CD4-positive, alpha-beta T cell (primary cell): ENCODE measurements at regions not wholly inside any gene's neighbourhood (a gene's known extent, or its start where the extent isn't known, plus 50 kb on each side); places are given as distances from the start of the nearest gene placed in this dataset.

Source experiments
- ATAC-seq: fragments of 200-7000 bp; cut with Tn5 transposase; one replicate; pipeline ENCODE4 v1.10.0; 2022; ENCODE audit warnings: mild to moderate bottlenecking; ENCODE audit not compliant: poor library complexity
- CTCF ChIA-PET: fragments of 350-600 bp; sonication (Branson Sonifier 250); formaldehyde crosslinking; loops from one replicate; lab custom pipeline; 2021; ENCODE audit warnings: antibody characterized with exemption, inconsistent platforms; lab: Charles Lee
- POLR2A ChIA-PET: fragments of 350-600 bp; sonication (Branson Sonifier 250); formaldehyde crosslinking; loops from one replicate; lab custom pipeline; 2021; ENCODE audit warnings: antibody characterized with exemption, inconsistent platforms; lab: Charles Lee
- DNase-seq, 14 experiments: peaks; one replicate each; pipeline ENCODE4 v3.0.0-alpha.2; 2013 to 2020; ENCODE audit warnings: mixed read lengths in 2 of 14
- H3K27ac ChIP-seq, 2 donors: one replicate each; pipeline versions ENCODE4 v1.5.1 to v1.7.0; 2013; ENCODE audit warnings: low read length in 2 of 2, low read depth in 1 of 2, mild to moderate bottlenecking in 1 of 2
- H3K27me3 ChIP-seq, 2 experiments: 1 replicate in 1 of 2; 2 replicates in 1 of 2; pipeline versions ENCODE4 v1.6.1 to v1.7.0; 2013; ENCODE audit warnings: low read length in 2 of 2, control low read depth in 1 of 2, mild to moderate bottlenecking in 1 of 2, moderate library complexity in 1 of 2; ENCODE audit not compliant: insufficient read depth in 2 of 2, control insufficient read depth in 1 of 2
- H3K36me3 ChIP-seq: one replicate; pipeline ENCODE4 v1.6.1; 2013; ENCODE audit warnings: low read length, control low read depth; ENCODE audit not compliant: insufficient read depth
- H3K4me1 ChIP-seq: one replicate; pipeline ENCODE4 v1.6.1; 2013; ENCODE audit warnings: low read length, control low read depth; ENCODE audit not compliant: insufficient read depth
- H3K4me3 ChIP-seq: one replicate; pipeline ENCODE4 v1.5.1; 2013; ENCODE audit warnings: mild to moderate bottlenecking, low read length, moderate library complexity
- H3K9me3 ChIP-seq, 2 experiments: 1 replicate in 1 of 2; 2 replicates in 1 of 2; pipeline versions ENCODE4 v1.6.1 to v1.7.0; 2013; ENCODE audit warnings: low read length in 2 of 2, mild to moderate bottlenecking in 2 of 2, control low read depth in 1 of 2, moderate library complexity in 1 of 2; ENCODE audit not compliant: control insufficient read depth in 1 of 2, insufficient read depth in 1 of 2
- H3K27ac Mint-ChIP-seq: one replicate; pipeline ENCODE4 v1.8.0; 2020; ENCODE audit warnings: mixed read lengths
- H3K27me3 Mint-ChIP-seq: one replicate; pipeline ENCODE4 v1.8.0; 2021; ENCODE audit warnings: mixed read lengths
- H3K36me3 Mint-ChIP-seq: one replicate; pipeline ENCODE4 v1.8.0; 2021; ENCODE audit warnings: low read depth, mixed read lengths
- H3K4me1 Mint-ChIP-seq: one replicate; pipeline ENCODE4 v1.8.0; 2021; ENCODE audit warnings: low read depth, mixed read lengths
- H3K4me3 Mint-ChIP-seq: one replicate; pipeline ENCODE4 v1.8.0; 2020; ENCODE audit warnings: mild to moderate bottlenecking, mixed read lengths
- H3K9me3 Mint-ChIP-seq: one replicate; pipeline ENCODE4 v1.8.0; 2020; ENCODE audit warnings: mixed read lengths
- CTCF ChIP-seq: fragments of 200-600 bp; IDR thresholded peaks from one replicate; pipeline ENCODE4 v1.8.0; 2022; ENCODE audit warnings: antibody characterized with exemption, mild to moderate bottlenecking
- intact Hi-C, 2 experiments: fragments of 100-400 bp; cut with DNase I in 1 of 2; cut with micrococcal nuclease in 1 of 2; formaldehyde crosslinking; loops; one replicate each; pipeline versions ENCODE4 v1.15.1 to v1.9.0; 2023 to 2025; cut with DNase I, micrococcal nuclease

- intact Hi-C loops, result no loop called here
- no peaks in the 10 kb centered on the region for H3K27me3 ChIP-seq
- H3K4me3 ChIP-seq, result no peak overlapping the region
- no peak overlapping the region for H3K27ac Mint-ChIP-seq
- H3K4me1 ChIP-seq, result no peaks in the 10 kb centered on the region
- DNase-seq (no peak), ATAC-seq (no peak)
- H3K9me3 ChIP-seq, result peaks cover 0 to 15% of the 10 kb centered on the region in 2 experiments
- H3K4me3 Mint-ChIP-seq, result no peak overlapping the region
- H3K9me3 Mint-ChIP-seq, result no peaks in the 10 kb centered on the region
- no peak for TF ChIP-seq CTCF
- no peaks in the 10 kb centered on the region for H3K4me1 Mint-ChIP-seq
- H3K27ac ChIP-seq, result no peak overlapping the region
- no peaks in the 10 kb centered on the region for H3K36me3 ChIP-seq
- no peaks in the 10 kb centered on the region for H3K27me3 Mint-ChIP-seq
- ChIA-PET CTCF (no interaction called here), POLR2A (no interaction called here)
- H3K36me3 Mint-ChIP-seq, result no peaks in the 10 kb centered on the region
These were observed 893.7 kb downstream of the UQCRFS1 start for GRCh38 chr19:28319227-28319626.

- no peaks in the 10 kb centered on the region for H3K9me3 Mint-ChIP-seq
- Histone ChIP-seq H3K36me3 (no peaks in the 10 kb centered on the region), H3K4me1 (no peaks in the 10 kb centered on the region), H3K27ac (no peak overlapping the region), H3K9me3 (peaks cover 0 to 17% of the 10 kb centered on the region in 2 experiments), H3K4me3 (no peak overlapping the region), H3K27me3 (no peaks in the 10 kb centered on the region)
- DNase-seq (no peak), ATAC-seq (no peak)
- no peaks in the 10 kb centered on the region for H3K36me3 Mint-ChIP-seq
- no peaks in the 10 kb centered on the region for H3K4me1 Mint-ChIP-seq
- TF ChIP-seq CTCF, result no peak
- intact Hi-C loops, result no loop called here
- no peaks in the 10 kb centered on the region for H3K27me3 Mint-ChIP-seq
- H3K4me3 Mint-ChIP-seq, result no peak overlapping the region
- CTCF ChIA-PET, result no interaction called here
- POLR2A ChIA-PET, result no interaction called here
- no peak overlapping the region for H3K27ac Mint-ChIP-seq
These were observed 894.3 kb downstream of the UQCRFS1 start for GRCh38 chr19:28318469-28319179.

GRCh38 chr19:28316464-28316863, 896.5 kb downstream of the UQCRFS1 start:
- Histone ChIP-seq H3K27ac (no peak overlapping the region), H3K4me1 (no peaks in the 10 kb centered on the region), H3K4me3 (no peak overlapping the region), H3K27me3 (no peaks in the 10 kb centered on the region), H3K36me3 (no peaks in the 10 kb centered on the region), H3K9me3 (peaks cover 0 to 17% of the 10 kb centered on the region in 2 experiments)
- H3K36me3 Mint-ChIP-seq, result no peaks in the 10 kb centered on the region
- no peak for TF ChIP-seq CTCF
- ChIA-PET CTCF (no interaction called here), POLR2A (no interaction called here)
- no peak overlapping the region for H3K4me3 Mint-ChIP-seq
- no peaks in the 10 kb centered on the region for H3K4me1 Mint-ChIP-seq
- H3K9me3 Mint-ChIP-seq, result no peaks in the 10 kb centered on the region
- no peaks in the 10 kb centered on the region for H3K27me3 Mint-ChIP-seq
- H3K27ac Mint-ChIP-seq, result no peak overlapping the region
- no peak for ATAC-seq
- no peak for DNase-seq
- intact Hi-C loops, result no loop called here
